Immature natural killer cell (primary cell): ENCODE measurements at regions not wholly inside any gene's neighbourhood (a gene's known extent, or its start where the extent isn't known, plus 50 kb on each side); places are given as distances from the start of the nearest gene placed in this dataset.

Experiments used
- DNase-seq, 3 donors: peaks; one replicate each; pipeline ENCODE4 v3.0.0; 2022; ENCODE audit warnings: mixed read lengths in 1 of 3
- H3K27ac Mint-ChIP-seq, 6 donors: one replicate each; pipeline ENCODE4 v1.8.0; 2020; ENCODE audit warnings: mixed read lengths in 6 of 6, mild to moderate bottlenecking in 5 of 6, inconsistent platforms in 4 of 6, moderate library complexity in 3 of 6
- H3K27me3 Mint-ChIP-seq, 3 donors: one replicate each; pipeline ENCODE4 v1.8.0; 2020 to 2021; ENCODE audit warnings: low read depth in 3 of 3, mild to moderate bottlenecking in 3 of 3, mixed read lengths in 3 of 3, moderate library complexity in 3 of 3, inconsistent platforms in 1 of 3
- H3K36me3 Mint-ChIP-seq, 3 donors: one replicate each; pipeline ENCODE4 v1.8.0; 2020; ENCODE audit warnings: mixed read lengths in 3 of 3, inconsistent platforms in 2 of 3, mild to moderate bottlenecking in 2 of 3
- H3K4me1 Mint-ChIP-seq, 2 donors: one replicate each; pipeline ENCODE4 v1.8.0; 2020; ENCODE audit warnings: inconsistent platforms in 2 of 2, mild to moderate bottlenecking in 2 of 2, mixed read lengths in 2 of 2, moderate library complexity in 1 of 2
- H3K4me3 Mint-ChIP-seq, 5 donors: one replicate each; pipeline ENCODE4 v1.8.0; 2020; ENCODE audit warnings: mild to moderate bottlenecking in 5 of 5, mixed read lengths in 5 of 5, inconsistent platforms in 3 of 5, moderate library complexity in 3 of 5
- H3K9me3 Mint-ChIP-seq, 6 donors: one replicate each; pipeline ENCODE4 v1.8.0; 2020; ENCODE audit warnings: mild to moderate bottlenecking in 6 of 6, mixed read lengths in 6 of 6, inconsistent platforms in 4 of 6, moderate library complexity in 3 of 6

DNA sequence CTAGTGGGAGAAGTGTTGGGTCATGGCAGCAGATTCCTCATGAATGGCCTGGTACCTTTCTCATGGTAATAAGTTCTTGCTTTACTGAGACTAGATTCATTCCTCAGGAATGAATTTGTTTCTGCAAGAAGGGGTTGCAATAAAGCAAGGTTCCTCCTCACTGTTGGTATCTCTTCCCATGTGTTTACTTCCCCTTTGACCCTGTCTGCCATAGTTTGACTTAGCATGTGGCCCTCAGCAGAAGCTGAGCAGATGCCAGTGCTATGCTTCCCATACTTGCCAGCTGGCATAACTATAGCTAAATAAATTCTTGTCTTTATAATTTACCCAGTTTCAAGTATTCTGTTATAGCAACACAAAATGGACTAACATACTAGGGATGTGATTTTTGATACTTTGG lies 163.6 kb upstream of the COL8A1 start:
- H3K27me3 Mint-ChIP-seq: peaks cover 0 to 3% (median 0%) of the 10 kb centered on the region in 3 donors
- no peaks in the 10 kb centered on the region for H3K36me3 Mint-ChIP-seq
- DNase-seq: no peak
- H3K9me3 Mint-ChIP-seq: peaks cover 0 to 16% (median 4%) of the 10 kb centered on the region in 6 donors
- H3K4me1 Mint-ChIP-seq: no peaks in the 10 kb centered on the region
- H3K4me3 Mint-ChIP-seq: no peak overlapping the region
- H3K27ac Mint-ChIP-seq: no peak overlapping the region

DNA sequence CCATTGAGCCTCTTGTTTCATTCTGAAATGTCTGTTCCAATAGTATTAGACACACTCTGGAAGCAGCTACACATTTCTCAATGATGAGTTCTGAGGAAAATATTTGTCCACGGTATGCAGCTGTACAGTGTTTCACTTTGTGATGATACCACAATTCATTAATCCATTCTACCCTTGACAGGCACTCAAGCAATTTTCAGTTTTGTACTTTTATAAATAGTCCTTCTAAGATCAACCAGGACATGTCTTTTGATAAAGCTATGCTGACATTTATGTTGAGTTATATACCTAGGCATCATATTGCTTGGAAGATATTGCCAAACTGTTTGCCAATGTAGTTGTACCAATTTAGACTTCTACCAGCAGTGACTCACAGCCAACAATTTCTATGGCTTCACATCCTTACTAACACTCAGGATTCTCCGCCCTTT lies 165.1 kb upstream of the COL8A1 start:
- H3K36me3 Mint-ChIP-seq: no peaks in the 10 kb centered on the region
- no peak for DNase-seq
- peaks cover 0 to 3% (median 0%) of the 10 kb centered on the region in 3 donors for H3K27me3 Mint-ChIP-seq
- H3K27ac Mint-ChIP-seq: no peak overlapping the region
- no peaks in the 10 kb centered on the region for H3K4me1 Mint-ChIP-seq
- H3K4me3 Mint-ChIP-seq: no peak overlapping the region
- H3K9me3 Mint-ChIP-seq: peaks cover 0 to 11% (median 4%) of the 10 kb centered on the region in 6 donors

DNA sequence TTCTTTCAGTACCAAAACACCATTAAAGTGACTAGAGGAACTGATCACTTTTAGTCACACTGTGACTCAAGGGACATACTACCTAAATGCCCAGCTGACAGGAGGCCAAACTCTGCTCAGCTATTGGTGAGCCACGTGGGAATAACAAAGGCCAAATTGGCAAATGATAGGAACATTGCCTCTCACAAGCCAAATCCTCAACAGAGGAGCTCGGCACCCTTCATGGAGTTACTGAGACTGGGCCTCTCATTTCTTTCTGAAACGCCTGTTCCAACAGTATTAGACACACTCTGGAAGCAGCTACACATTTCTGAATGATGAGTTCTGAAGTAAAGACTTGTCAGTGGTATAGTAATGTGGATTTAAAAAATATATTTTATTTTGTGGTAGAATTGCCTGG lies 166.0 kb upstream of the COL8A1 start:
- Mint-ChIP-seq H3K9me3 (peaks cover 0 to 9% (median 5%) of the 10 kb centered on the region in 6 donors), H3K4me3 (no peak overlapping the region), H3K27me3 (peaks cover 0 to 3% (median 0%) of the 10 kb centered on the region in 3 donors), H3K27ac (no peak overlapping the region), H3K4me1 (no peaks in the 10 kb centered on the region), H3K36me3 (no peaks in the 10 kb centered on the region)
- no peak for DNase-seq

DNA sequence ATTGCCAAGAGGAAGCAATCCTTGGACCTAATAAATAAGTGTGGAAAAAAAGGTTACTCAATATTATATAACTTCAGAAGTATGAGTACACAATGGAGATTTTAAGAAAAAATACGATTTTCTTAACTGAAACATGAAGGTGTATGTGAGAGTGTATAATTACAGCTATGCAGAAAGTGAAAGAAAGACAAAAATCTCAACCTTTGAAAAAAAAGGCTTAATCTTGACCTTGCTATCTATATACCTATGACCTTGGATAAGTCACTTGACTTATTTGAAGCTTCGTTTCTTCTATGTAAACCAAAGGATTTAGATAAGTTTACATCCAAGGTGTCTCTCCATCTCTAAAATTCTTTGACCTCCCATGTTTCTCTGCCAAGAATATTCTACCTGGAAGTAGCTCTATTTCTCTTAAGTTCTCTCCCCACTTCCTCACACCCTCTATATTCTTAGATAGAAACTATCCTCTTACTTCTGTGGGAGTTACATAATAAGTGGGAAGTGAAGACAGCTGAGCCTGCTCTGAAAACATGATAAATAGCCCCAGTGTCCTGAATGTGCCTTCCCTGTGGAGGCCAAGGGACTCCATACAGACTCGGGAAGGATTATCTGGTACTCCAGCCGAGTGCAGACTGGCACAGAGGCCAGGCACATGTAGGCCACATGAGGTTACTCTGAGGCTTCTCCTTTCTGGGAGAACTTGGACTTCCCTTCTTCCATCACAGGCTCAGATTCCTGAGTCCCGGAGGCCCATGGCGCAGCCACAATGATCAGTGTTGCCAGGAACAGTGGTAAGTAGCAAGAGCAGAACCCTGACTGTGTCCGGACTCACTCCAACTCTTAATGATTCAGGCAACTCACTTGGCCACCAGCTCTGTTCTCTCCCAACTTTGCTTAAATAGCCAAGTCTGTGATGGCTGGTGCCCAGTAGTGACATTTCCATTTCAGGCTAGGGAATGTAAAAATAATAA lies 166.8 kb upstream of the COL8A1 start:
- DNase-seq: no peak
- Mint-ChIP-seq H3K4me3 (no peak overlapping the region), H3K36me3 (no peaks in the 10 kb centered on the region), H3K4me1 (no peaks in the 10 kb centered on the region), H3K27me3 (peaks cover 0 to 3% (median 0%) of the 10 kb centered on the region in 3 donors), H3K27ac (no peak overlapping the region), H3K9me3 (peaks cover 2 to 14% (median 5%) of the 10 kb centered on the region in 6 donors)

DNA sequence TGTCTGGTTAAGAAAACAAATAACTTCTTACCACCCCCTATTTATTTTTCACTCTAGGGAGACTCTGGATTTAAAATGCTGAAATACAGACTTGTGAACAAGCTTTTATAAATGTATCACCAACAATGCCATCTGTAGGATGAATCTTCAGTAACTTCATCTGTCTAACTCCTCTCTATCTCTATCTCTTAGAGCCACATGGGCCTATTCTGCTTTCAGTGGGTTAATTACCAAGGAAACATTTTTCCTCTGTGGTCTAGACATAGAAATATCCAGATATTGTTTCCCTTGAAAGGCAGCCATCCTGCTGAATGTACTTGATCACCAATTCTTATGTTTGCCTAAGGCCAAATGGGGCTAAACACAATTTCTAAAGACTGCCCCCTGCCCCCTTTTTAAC lies 167.6 kb upstream of the COL8A1 start:
- peaks cover 3 to 14% (median 5%) of the 10 kb centered on the region in 6 donors for H3K9me3 Mint-ChIP-seq
- H3K36me3 Mint-ChIP-seq: no peaks in the 10 kb centered on the region
- H3K27me3 Mint-ChIP-seq: peaks cover 0 to 3% (median 0%) of the 10 kb centered on the region in 3 donors
- no peak for DNase-seq
- H3K27ac Mint-ChIP-seq: no peak overlapping the region
- no peaks in the 10 kb centered on the region for H3K4me1 Mint-ChIP-seq
- no peak overlapping the region for H3K4me3 Mint-ChIP-seq

DNA sequence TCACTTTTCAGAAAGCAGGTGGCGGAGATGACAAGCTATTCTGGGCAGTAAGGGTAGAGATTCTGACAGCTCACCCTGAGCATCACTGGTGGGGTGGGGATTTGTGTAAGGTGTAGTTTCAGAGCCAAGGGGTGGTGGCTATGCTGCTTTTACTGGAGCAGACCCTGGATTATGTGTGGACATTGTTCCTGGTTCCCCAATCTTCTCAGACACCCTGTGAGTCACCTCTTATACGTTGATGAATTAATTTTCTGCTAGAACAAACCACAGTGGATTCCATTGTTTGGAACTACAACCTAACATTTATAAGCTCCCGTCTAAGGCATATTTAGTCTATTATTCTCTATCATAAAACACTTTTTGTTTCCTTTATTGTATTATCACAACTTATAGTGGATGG lies 169.5 kb upstream of the COL8A1 start:
- H3K27me3 Mint-ChIP-seq: no peaks in the 10 kb centered on the region
- peaks cover 3 to 14% (median 6%) of the 10 kb centered on the region in 6 donors for H3K9me3 Mint-ChIP-seq
- DNase-seq: no peak
- no peaks in the 10 kb centered on the region for H3K36me3 Mint-ChIP-seq
- no peak overlapping the region for H3K4me3 Mint-ChIP-seq
- no peak overlapping the region for H3K27ac Mint-ChIP-seq
- no peaks in the 10 kb centered on the region for H3K4me1 Mint-ChIP-seq

DNA sequence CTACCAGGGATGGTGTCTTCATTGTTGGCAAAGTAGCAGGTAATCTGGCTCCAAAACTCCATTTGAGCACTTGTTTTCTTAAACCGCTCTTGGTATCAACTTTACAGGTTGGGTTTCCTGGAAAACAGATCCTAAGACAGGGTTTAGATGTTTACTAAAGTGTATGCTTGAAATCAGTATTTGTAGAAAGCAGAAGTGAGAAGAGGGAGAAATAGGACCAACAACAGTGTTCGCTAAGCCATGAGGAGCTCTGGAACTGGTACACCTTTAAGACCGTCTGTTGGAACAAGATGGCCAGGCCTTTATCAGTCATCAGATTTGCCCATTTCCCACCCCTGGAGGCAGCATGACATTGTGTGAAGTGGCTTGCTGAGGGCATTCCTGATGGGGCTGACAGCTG lies 171.0 kb upstream of the COL8A1 start:
- no peak for DNase-seq
- Mint-ChIP-seq H3K27ac (no peak overlapping the region), H3K36me3 (no peaks in the 10 kb centered on the region), H3K9me3 (peaks cover 0 to 14% (median 6%) of the 10 kb centered on the region in 6 donors), H3K4me1 (no peaks in the 10 kb centered on the region), H3K27me3 (no peaks in the 10 kb centered on the region), H3K4me3 (no peak overlapping the region)

DNA sequence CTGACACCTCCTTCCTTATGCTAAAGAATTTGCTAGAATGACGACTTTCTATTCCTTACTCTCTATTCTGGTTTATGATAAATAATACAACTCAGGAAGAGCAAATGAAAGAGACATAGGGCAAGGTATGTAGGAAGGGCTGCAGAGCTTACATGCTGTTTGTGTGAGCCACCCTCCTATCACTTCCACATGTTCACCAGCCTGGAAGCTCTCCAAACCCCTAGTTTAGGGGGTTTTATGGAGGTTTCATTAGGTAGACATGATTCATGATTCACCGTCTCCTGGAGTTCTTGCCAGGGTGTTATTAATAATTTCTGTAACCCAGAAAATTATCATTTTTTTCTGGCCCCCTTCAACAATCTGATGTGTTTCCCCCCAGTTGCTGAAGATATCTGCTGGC lies 172.1 kb upstream of the COL8A1 start:
- Mint-ChIP-seq H3K27ac (no peak overlapping the region), H3K9me3 (peaks cover 0 to 14% (median 6%) of the 10 kb centered on the region in 6 donors), H3K27me3 (no peaks in the 10 kb centered on the region), H3K36me3 (no peaks in the 10 kb centered on the region), H3K4me3 (no peak overlapping the region), H3K4me1 (no peaks in the 10 kb centered on the region)
- DNase-seq: no peak

DNA sequence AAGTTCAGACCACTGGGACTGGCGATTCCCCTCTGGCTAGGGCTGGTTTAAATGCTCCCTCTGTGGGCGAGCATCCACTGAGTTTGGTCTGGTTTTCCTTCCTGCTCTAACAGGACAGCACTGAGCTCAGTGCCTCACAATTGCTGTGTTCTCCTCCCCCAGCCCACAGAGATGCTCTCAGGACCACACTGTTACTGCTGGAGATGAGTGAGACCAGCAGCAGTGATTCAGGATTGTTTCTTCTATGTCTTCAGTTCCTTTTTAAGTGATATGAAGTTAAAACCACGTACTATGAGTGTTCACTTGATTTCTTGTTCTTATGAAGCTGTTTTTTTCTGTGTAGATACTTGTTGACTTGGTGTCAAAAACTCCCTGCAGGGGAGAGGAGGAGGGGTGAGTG lies 180.4 kb upstream of the COL8A1 start:
- H3K4me1 Mint-ChIP-seq: no peaks in the 10 kb centered on the region
- H3K36me3 Mint-ChIP-seq: peaks cover 0 to 5% (median 0%) of the 10 kb centered on the region in 3 donors
- H3K27me3 Mint-ChIP-seq: peaks cover 0 to 1% (median 0%) of the 10 kb centered on the region in 3 donors
- H3K27ac Mint-ChIP-seq: no peak overlapping the region
- DNase-seq: no peak
- H3K9me3 Mint-ChIP-seq: peaks cover 0 to 23% (median 8%) of the 10 kb centered on the region in 6 donors
- H3K4me3 Mint-ChIP-seq: no peak overlapping the region

DNA sequence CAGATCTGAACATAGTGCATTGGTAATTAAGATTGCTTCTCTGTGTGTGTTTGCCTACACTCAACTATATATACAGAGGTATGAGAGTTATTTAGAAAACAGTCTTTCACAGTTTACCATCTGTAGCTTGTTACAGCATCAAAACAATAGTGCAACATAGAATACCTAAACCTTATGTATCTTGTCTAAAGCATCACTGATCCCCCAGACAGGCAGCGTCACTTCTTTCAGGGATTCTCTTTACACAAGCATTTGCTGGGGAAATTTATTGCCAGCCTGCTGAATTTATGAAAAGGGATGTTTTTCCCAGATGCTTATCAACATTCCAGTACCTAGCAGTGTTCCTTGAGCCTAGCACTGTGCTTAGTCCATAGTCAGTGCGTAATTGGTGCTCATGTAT lies 195.8 kb upstream of the COL8A1 start:
- Mint-ChIP-seq H3K27ac (no peak overlapping the region), H3K9me3 (peaks cover 8 to 42% (median 17%) of the 10 kb centered on the region in 6 donors), H3K36me3 (peaks cover 0 to 5% (median 0%) of the 10 kb centered on the region in 3 donors), H3K4me3 (no peak overlapping the region), H3K27me3 (peaks cover 0 to 4% (median 3%) of the 10 kb centered on the region in 3 donors), H3K4me1 (no peaks in the 10 kb centered on the region)
- no peak for DNase-seq

DNA sequence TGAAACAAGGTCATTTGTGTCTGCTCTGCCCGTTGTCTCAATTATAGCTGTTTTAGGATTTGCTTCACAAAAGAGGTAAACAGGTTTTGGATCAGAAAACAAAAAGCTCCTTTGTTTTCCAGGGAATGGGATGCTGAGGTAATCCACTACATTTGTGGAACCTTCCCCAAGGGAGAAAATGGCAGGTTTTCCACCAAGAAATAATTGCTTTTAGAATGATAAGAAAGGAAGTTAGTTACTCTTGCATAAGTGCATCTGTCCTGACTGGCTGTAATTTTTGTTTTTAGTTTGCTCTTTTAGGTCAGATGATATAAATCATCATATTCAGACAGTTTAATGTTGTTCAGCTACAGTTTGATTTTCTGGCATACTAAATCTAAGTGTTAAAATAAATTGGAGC lies 198.5 kb upstream of the COL8A1 start:
- peaks cover 0 to 5% (median 0%) of the 10 kb centered on the region in 3 donors for H3K36me3 Mint-ChIP-seq
- no peaks in the 10 kb centered on the region for H3K4me1 Mint-ChIP-seq
- H3K27me3 Mint-ChIP-seq: peaks cover 0 to 2% (median 0%) of the 10 kb centered on the region in 3 donors
- no peak overlapping the region for H3K4me3 Mint-ChIP-seq
- no peak for DNase-seq
- H3K9me3 Mint-ChIP-seq: peaks cover 7 to 51% (median 25%) of the 10 kb centered on the region in 6 donors
- no peak overlapping the region for H3K27ac Mint-ChIP-seq

DNA sequence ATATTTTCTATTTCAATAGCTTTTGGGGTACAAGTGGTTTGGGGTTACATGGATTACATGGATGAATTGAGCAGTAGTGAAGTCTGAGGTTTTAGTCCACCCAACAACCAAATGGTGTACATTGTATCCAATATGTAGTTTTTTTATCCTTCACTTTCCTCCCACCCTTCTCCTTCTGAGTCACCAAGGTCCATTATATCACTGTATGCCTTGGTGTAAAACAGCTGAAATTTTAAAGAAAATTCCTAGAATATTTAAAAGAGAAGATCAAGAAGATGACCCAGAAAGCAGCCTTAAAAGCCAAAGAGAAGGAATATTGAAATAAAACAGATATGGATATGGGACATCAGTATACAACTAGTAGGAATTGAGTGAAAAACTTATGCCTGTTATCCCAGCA lies 204.2 kb upstream of the COL8A1 start:
- no peak overlapping the region for H3K4me3 Mint-ChIP-seq
- no peak for DNase-seq
- H3K27me3 Mint-ChIP-seq: no peaks in the 10 kb centered on the region
- H3K9me3 Mint-ChIP-seq: peaks cover 10 to 32% (median 19%) of the 10 kb centered on the region in 6 donors
- no peak overlapping the region for H3K27ac Mint-ChIP-seq
- H3K4me1 Mint-ChIP-seq: no peaks in the 10 kb centered on the region
- H3K36me3 Mint-ChIP-seq: no peaks in the 10 kb centered on the region

DNA sequence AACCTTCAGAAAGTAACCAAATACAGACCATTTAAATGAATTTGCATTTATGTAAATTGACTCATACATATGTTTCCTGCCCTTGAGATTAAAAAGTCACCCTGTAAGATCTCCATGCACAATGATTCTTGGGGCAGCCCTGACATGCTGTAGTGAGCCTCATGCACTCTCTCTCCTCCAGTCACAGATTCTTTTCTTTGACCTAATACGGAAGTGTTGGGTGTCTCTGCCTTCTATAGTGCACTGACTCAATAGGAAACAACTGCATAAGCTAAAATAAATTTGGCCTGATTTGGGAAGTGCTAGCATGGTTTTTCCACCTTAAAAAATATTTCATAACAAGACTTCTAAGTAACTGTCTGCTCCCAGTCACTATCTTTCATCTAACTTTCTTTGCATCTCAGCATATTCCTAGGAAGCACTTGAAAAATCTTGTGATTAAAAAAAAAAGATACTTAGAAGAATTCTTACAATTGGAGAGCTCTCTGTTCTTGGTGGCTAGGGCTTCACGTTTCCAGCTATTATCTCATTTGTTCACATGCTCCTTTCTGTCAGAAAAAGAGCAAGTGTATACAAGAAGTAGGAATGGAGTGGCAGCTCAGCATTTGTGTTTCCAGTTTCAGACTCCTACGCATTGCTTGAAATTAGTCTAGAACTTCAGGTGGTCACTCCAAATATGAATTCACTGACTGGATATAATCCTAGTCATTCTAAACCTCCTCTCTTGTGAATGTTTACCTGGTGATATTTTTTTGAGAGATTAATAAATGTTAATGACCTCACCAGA lies 207.9 kb upstream of the COL8A1 start:
- no peaks in the 10 kb centered on the region for H3K27me3 Mint-ChIP-seq
- H3K27ac Mint-ChIP-seq: no peak overlapping the region
- DNase-seq: no peak
- no peaks in the 10 kb centered on the region for H3K36me3 Mint-ChIP-seq
- H3K4me3 Mint-ChIP-seq: no peak overlapping the region
- peaks cover 7 to 11% (median 9%) of the 10 kb centered on the region in 6 donors for H3K9me3 Mint-ChIP-seq
- no peaks in the 10 kb centered on the region for H3K4me1 Mint-ChIP-seq

DNA sequence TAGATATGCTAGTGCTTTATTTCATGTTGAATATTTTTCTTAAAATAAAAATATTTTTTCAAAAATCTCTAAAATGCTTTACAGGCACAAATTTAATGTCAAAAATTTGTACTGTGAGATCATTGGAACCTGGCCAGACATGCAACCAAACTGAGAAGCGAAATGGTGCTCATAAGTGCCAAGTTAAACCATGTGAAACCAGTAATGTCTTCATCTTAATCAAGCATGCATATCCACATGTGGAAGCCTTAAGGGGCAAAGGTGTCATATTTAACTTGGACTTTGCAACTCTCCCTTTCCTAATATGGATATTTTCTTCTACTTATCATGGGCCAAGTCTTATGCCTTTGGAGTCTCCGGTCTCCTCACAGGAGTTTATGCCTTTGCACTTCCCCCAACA lies 208.9 kb upstream of the COL8A1 start:
- H3K4me1 Mint-ChIP-seq: no peaks in the 10 kb centered on the region
- H3K27me3 Mint-ChIP-seq: no peaks in the 10 kb centered on the region
- no peak overlapping the region for H3K27ac Mint-ChIP-seq
- no peak for DNase-seq
- H3K9me3 Mint-ChIP-seq: peaks cover 4 to 16% (median 6%) of the 10 kb centered on the region in 6 donors
- no peaks in the 10 kb centered on the region for H3K36me3 Mint-ChIP-seq
- no peak overlapping the region for H3K4me3 Mint-ChIP-seq
